Gastroesophageal sphincter (tissue), 3 donors: ENCODE measurements at regions not wholly inside any gene's neighbourhood (a gene's known extent, or its start where the extent isn't known, plus 50 kb on each side); places are given as distances from the start of the nearest gene placed in this dataset.

ENCODE experiments used
- CTCF ChIP-seq, 4 experiments: fragments of 200-600 bp in 2 of 4; fragments of 450-650 bp in 2 of 4; sonication (generic) in 1 of 4; IDR thresholded peaks; one replicate each; pipeline ENCODE4 v1.5.1; 2017 to 2019; ENCODE audit warnings: antibody characterized with exemption in 4 of 4, mild to moderate bottlenecking in 2 of 4, moderate library complexity in 2 of 4
- EP300 ChIP-seq: sonication (generic); formaldehyde crosslinking; IDR thresholded peaks from one replicate; pipeline ENCODE4 v1.6.1; 2017; ENCODE audit warnings: antibody characterized with exemption, mild to moderate bottlenecking
- POLR2A ChIP-seq, 2 donors: fragments of 450-650 bp; IDR thresholded peaks; one replicate each; pipeline ENCODE4 v1.6.1; 2017; ENCODE audit warnings: antibody characterized with exemption in 2 of 2, mild to moderate bottlenecking in 2 of 2, moderate library complexity in 1 of 2
- POLR2AphosphoS5 ChIP-seq: sonication (generic); formaldehyde crosslinking; IDR thresholded peaks from one replicate; pipeline ENCODE4 v1.6.1; 2017; ENCODE audit warnings: antibody characterized with exemption

- TF ChIP-seq CTCF (IDR thresholded peaks at IDR 0.05) (no peak), POLR2AphosphoS5 (peak; percentile 46), POLR2A (IDR thresholded peaks at IDR 0.05) (no peak), EP300 (no peak)
Measured at GRCh38 chr16:24635900-24636610, 93.4 kb upstream of the TNRC6A start.
